Sigmoid colon (tissue), 4 donors: ENCODE measurements at regions not wholly inside any gene's neighbourhood (a gene's known extent, or its start where the extent isn't known, plus 50 kb on each side); places are given as distances from the start of the nearest gene placed in this dataset.

Source experiments
- CTCF ChIP-seq, 4 experiments: fragments of 450-650 bp in 3 of 4; fragments of 200-600 bp in 1 of 4; IDR thresholded peaks; one replicate each; pipeline ENCODE4 v1.5.1; 2016 to 2019; ENCODE audit warnings: antibody characterized with exemption in 4 of 4, mild to moderate bottlenecking in 3 of 4, moderate library complexity in 2 of 4
- EP300 ChIP-seq, 4 donors: sonication (generic); formaldehyde crosslinking; IDR thresholded peaks; one replicate each; pipeline ENCODE4 v1.6.1; 2017; ENCODE audit warnings: antibody characterized with exemption in 4 of 4
- POLR2A ChIP-seq, 2 donors: fragments of 450-650 bp; IDR thresholded peaks; one replicate each; pipeline ENCODE4 v1.6.1; 2016; ENCODE audit warnings: antibody characterized with exemption in 2 of 2, mild to moderate bottlenecking in 2 of 2, moderate library complexity in 2 of 2
- POLR2AphosphoS5 ChIP-seq, 4 donors: sonication (generic); formaldehyde crosslinking; IDR thresholded peaks; one replicate each; pipeline ENCODE4 v1.6.1; 2017; ENCODE audit warnings: antibody characterized with exemption in 4 of 4

DNA sequence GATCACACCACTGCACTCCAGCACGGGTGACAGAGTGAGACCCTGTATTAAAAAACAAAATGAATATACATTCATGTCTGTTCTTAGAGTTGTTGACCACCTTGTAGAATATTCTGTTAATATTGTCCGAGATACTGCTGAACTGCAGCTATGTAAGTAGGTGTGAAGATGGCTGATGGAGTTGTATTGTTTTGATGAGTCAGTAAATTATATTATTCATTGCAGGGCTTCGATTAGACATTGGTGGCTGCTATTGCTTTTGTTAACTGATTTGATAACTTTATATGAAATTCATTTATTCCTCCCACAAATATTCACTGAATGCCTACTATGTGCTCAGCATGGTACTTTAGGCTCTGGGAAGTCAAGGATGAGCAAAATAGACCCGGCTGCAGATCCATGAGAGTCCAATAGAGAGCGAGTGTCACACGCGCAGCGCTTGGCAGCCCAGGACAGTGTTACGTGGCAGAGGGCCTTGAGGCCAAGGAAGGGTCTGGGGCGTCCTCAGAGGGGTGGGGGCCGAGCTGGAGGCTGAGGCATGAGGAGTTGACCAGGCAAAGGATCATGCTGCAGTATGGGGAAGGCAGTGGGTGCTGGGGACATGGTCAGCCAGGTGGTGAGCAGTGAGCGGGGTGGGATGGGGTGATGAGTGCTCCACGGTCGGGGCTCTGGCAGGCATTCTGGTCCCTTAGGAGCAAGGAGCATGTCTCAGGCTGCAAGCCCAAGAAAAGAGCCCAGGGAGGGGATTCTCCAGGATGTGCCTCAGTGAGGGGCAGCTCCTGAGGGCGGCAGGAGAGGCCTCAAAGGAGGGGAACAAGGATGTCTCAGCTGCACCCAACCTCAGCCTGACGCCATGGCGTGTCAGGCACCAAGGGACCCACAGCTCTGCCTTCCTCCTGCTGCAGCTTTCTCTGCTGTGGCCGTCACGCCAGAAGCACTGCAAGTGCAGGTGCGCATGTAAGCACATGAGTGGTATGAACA is 243.5 kb downstream of the GADD45G start:
- TF ChIP-seq CTCF (IDR thresholded peaks at IDR 0.05) (no peak), POLR2AphosphoS5 (IDR thresholded peaks at IDR 0.05) (no peak), EP300 (IDR thresholded peaks at IDR 0.05) (no peak), POLR2A (IDR thresholded peaks at IDR 0.05) (no peak)
